ENCODE measurements at regions not wholly inside any gene's neighbourhood (a gene's known extent, or its start where the extent isn't known, plus 50 kb on each side); places are given as distances from the start of the nearest gene placed in this dataset.

- TF ChIP-seq, protein P1, sequence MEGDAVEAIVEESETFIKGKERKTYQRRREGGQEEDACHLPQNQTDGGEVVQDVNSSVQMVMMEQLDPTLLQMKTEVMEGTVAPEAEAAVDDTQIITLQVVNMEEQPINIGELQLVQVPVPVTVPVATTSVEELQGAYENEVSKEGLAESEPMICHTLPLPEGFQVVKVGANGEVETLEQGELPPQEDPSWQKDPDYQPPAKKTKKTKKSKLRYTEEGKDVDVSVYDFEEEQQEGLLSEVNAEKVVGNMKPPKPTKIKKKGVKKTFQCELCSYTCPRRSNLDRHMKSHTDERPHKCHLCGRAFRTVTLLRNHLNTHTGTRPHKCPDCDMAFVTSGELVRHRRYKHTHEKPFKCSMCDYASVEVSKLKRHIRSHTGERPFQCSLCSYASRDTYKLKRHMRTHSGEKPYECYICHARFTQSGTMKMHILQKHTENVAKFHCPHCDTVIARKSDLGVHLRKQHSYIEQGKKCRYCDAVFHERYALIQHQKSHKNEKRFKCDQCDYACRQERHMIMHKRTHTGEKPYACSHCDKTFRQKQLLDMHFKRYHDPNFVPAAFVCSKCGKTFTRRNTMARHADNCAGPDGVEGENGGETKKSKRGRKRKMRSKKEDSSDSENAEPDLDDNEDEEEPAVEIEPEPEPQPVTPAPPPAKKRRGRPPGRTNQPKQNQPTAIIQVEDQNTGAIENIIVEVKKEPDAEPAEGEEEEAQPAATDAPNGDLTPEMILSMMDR (IDR thresholded peaks at IDR 0.05) = no peak
- no peak for TF ChIP-seq POLR2A (IDR thresholded peaks at IDR 0.05)
These were observed 1526.9 kb downstream of the EFNB2 start for GRCh38 chr13:105008604-105009003.

Measured in vagina (tissue), 2 donors.